ENCODE measurements at regions not wholly inside any gene's neighbourhood (a gene's known extent, or its start where the extent isn't known, plus 50 kb on each side); places are given as distances from the start of the nearest gene placed in this dataset.

DNA sequence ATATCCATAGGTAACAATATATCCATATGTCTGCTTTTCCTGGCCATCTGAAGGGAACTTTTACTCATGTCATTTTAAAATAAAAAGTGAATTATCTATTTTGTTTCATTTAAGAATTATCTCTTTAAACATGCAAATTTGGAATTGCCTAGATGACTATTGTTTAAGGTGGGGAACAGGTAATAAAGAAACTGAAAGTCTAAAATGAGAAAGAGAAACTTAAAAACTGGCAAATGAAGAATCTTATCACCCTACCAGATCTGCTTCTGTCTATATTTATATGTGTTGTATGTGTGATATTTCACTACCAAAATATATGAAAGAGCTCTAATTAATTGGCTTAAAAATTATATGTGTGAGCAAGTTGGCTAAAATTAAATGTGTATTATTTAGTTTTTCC, 243.2 kb upstream of the KCNH7 start:
- DNase-seq = no peak
- H3K9me3 Mint-ChIP-seq = peaks cover 46% of the 10 kb centered on the region
- TF ChIP-seq CTCF (IDR thresholded peaks at IDR 0.05) = no peak
- H3K4me1 Mint-ChIP-seq (ENCODE audit: low read depth) = no peaks in the 10 kb centered on the region
- no peak overlapping the region for H3K4me3 Mint-ChIP-seq
- no peaks in the 10 kb centered on the region for H3K36me3 Mint-ChIP-seq (ENCODE audit: low read depth)
- no peak overlapping the region for H3K27ac Mint-ChIP-seq
- no peaks in the 10 kb centered on the region for H3K27me3 Mint-ChIP-seq (ENCODE audit: insufficient read depth)

GRCh38 chr2:163077241-163077640, 238.7 kb upstream of the KCNH7 start:
- Mint-ChIP-seq H3K4me3 (no peak overlapping the region), H3K27me3 (ENCODE audit: insufficient read depth) (no peaks in the 10 kb centered on the region), H3K36me3 (ENCODE audit: low read depth) (no peaks in the 10 kb centered on the region), H3K9me3 (peaks cover 39% of the 10 kb centered on the region), H3K27ac (no peak overlapping the region), H3K4me1 (ENCODE audit: low read depth) (no peaks in the 10 kb centered on the region)
- no peak for DNase-seq
- no peak for TF ChIP-seq CTCF (IDR thresholded peaks at IDR 0.05)

GRCh38 chr2:163066085-163066484, 227.5 kb upstream of the KCNH7 start:
- H3K27ac Mint-ChIP-seq = no peak overlapping the region
- H3K4me1 Mint-ChIP-seq (ENCODE audit: low read depth) = no peaks in the 10 kb centered on the region
- no peak for TF ChIP-seq CTCF (IDR thresholded peaks at IDR 0.05)
- no peaks in the 10 kb centered on the region for H3K27me3 Mint-ChIP-seq (ENCODE audit: insufficient read depth)
- DNase-seq = no peak
- peaks cover 47% of the 10 kb centered on the region for H3K9me3 Mint-ChIP-seq
- H3K36me3 Mint-ChIP-seq (ENCODE audit: low read depth) = 0 out of 2 replicates have a peak, but pooled peaks cover 4% of the 10 kb centered on the region
- H3K4me3 Mint-ChIP-seq = no peak overlapping the region

DNA sequence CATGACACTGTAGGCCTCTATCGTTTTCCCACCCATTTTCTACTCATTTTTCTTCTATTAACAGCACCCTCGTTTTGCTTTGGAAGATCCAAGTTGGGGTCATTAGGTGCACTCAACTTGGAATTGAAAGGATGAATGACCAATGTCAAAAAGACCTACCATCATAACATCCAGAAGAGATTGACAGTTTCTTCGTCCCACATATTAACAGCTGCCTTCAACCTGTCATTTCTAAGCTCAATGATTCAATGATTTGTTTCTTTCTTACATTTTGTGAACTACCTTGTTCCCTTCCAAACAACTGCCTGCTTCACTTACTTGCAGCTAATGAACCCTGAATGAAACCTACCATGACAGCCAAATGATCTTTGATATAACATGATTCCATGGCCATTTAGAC, 224.0 kb upstream of the KCNH7 start:
- peaks cover 19% of the 10 kb centered on the region for H3K9me3 Mint-ChIP-seq
- H3K4me1 Mint-ChIP-seq (ENCODE audit: low read depth) = no peaks in the 10 kb centered on the region
- DNase-seq = no peak
- no peaks in the 10 kb centered on the region for H3K27me3 Mint-ChIP-seq (ENCODE audit: insufficient read depth)
- H3K27ac Mint-ChIP-seq = no peak overlapping the region
- no peaks in the 10 kb centered on the region for H3K36me3 Mint-ChIP-seq (ENCODE audit: low read depth)
- H3K4me3 Mint-ChIP-seq = no peak overlapping the region
- no peak for TF ChIP-seq CTCF (IDR thresholded peaks at IDR 0.05)

GRCh38 chr2:163046615-163047014, 208.0 kb upstream of the KCNH7 start:
- Mint-ChIP-seq H3K9me3 (peaks cover 28% of the 10 kb centered on the region), H3K4me3 (no peak overlapping the region), H3K4me1 (ENCODE audit: low read depth) (no peaks in the 10 kb centered on the region), H3K27ac (no peak overlapping the region), H3K27me3 (ENCODE audit: insufficient read depth) (no peaks in the 10 kb centered on the region), H3K36me3 (ENCODE audit: low read depth) (no peaks in the 10 kb centered on the region)
- TF ChIP-seq CTCF (IDR thresholded peaks at IDR 0.05) = no peak
- no peak for DNase-seq

DNA sequence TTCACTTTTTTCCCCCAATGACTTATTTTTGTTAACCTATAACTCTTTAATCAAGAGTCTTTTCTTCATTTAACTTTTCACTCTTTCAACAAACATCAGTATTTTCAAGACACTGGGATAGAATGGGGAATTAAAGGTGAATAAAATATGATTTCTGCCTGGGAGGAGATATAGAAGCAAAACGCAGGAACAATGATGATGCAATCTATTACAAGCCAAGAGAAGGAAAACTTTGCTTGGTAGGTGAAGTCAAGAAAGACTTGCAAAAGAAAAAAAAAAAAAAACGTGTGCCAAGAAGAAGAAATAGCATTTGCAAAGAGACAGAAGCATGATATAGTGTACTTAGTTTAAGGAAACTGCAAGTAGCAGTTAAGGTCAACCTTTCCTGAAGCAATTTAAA, 207.3 kb upstream of the KCNH7 start:
- Mint-ChIP-seq H3K27ac (no peak overlapping the region), H3K4me3 (no peak overlapping the region), H3K27me3 (ENCODE audit: insufficient read depth) (no peaks in the 10 kb centered on the region; the same call in 1 of the 2 replicates), H3K36me3 (ENCODE audit: low read depth) (no peaks in the 10 kb centered on the region), H3K4me1 (ENCODE audit: low read depth) (no peaks in the 10 kb centered on the region), H3K9me3 (peaks cover 22% of the 10 kb centered on the region)
- no peak for TF ChIP-seq CTCF (IDR thresholded peaks at IDR 0.05)
- DNase-seq = no peak

Data from HFFc6 (cell line).